KMS-11 (cell line): ENCODE measurements at regions not wholly inside any gene's neighbourhood (a gene's known extent, or its start where the extent isn't known, plus 50 kb on each side); places are given as distances from the start of the nearest gene placed in this dataset.

Experiments used
- H2AFZ ChIP-seq: fragments of 200-600 bp; sonication (generic); 2 replicates; pipeline ENCODE4 v1.6.1; 2016; ENCODE audit warnings: antibody characterized with exemption, mixed run types, low read depth
- H3K27ac ChIP-seq: fragments of 200-600 bp; sonication (generic); 2 replicates; pipeline ENCODE4 v1.6.1; 2016; ENCODE audit warnings: mild to moderate bottlenecking, mixed run types
- H3K27me3 ChIP-seq: fragments of 200-600 bp; sonication (generic); 2 replicates; pipeline ENCODE4 v1.6.1; 2017; ENCODE audit warnings: mild to moderate bottlenecking, low read depth, mixed run types, moderate library complexity; ENCODE audit not compliant: insufficient read depth
- H3K36me3 ChIP-seq: fragments of 200-600 bp; sonication (generic); 2 replicates; pipeline ENCODE4 v1.6.1; 2017; ENCODE audit warnings: mild to moderate bottlenecking, mixed run types; ENCODE audit not compliant: insufficient read depth
- H3K4me1 ChIP-seq: fragments of 200-600 bp; sonication (generic); 2 replicates; pipeline ENCODE4 v1.6.1; 2016; ENCODE audit warnings: mild to moderate bottlenecking, low read depth, mixed run types; ENCODE audit not compliant: poor library complexity, severe bottlenecking
- H3K4me2 ChIP-seq: fragments of 200-600 bp; sonication (generic); 2 replicates; pipeline ENCODE4 v1.7.0; 2016; ENCODE audit warnings: mild to moderate bottlenecking, mixed run types
- H3K4me3 ChIP-seq: fragments of 200-600 bp; sonication (generic); IDR thresholded peaks from 2 replicates; pipeline ENCODE4 v1.6.1; 2017; ENCODE audit warnings: low read depth, low read length, mixed read lengths; ENCODE audit not compliant: insufficient read depth
- H3K79me2 ChIP-seq: fragments of 200-600 bp; sonication (generic); 2 replicates; pipeline ENCODE4 v1.6.1; 2016; ENCODE audit warnings: low read depth, mixed run types; ENCODE audit not compliant: insufficient read depth
- H3K9ac ChIP-seq: fragments of 200-600 bp; sonication (generic); 2 replicates; pipeline ENCODE4 v1.6.1; 2016; ENCODE audit warnings: mild to moderate bottlenecking, mixed run types
- H4K20me1 ChIP-seq: fragments of 200-600 bp; sonication (generic); 2 replicates; pipeline ENCODE4 v1.6.1; 2016; ENCODE audit warnings: mild to moderate bottlenecking, mixed run types; ENCODE audit not compliant: insufficient read depth
- CTCF ChIP-seq: fragments of 200-600 bp; sonication (generic); conservative IDR thresholded peaks from 2 replicates; pipeline ENCODE4 v1.6.1; 2017; ENCODE audit warnings: low read depth, mild to moderate bottlenecking, antibody characterized with exemption, low read length, moderate library complexity, mixed read lengths

- no peak overlapping the region for H3K9ac ChIP-seq
- no peaks in the 10 kb centered on the region for H4K20me1 ChIP-seq
- TF ChIP-seq CTCF = no peak
- H2AFZ ChIP-seq = no peak overlapping the region
- no peaks in the 10 kb centered on the region for H3K27me3 ChIP-seq
- H3K4me3 ChIP-seq = no peak overlapping the region
- no peak overlapping the region for H3K4me2 ChIP-seq
- H3K4me1 ChIP-seq = no peaks in the 10 kb centered on the region
- H3K36me3 ChIP-seq = no peaks in the 10 kb centered on the region
- no peak overlapping the region for H3K27ac ChIP-seq
- no peaks in the 10 kb centered on the region for H3K79me2 ChIP-seq
These were observed 131.0 kb downstream of the NSG2 start for GRCh38 chr5:174176511-174176910.

- no peaks in the 10 kb centered on the region for H3K27me3 ChIP-seq
- H4K20me1 ChIP-seq = no peaks in the 10 kb centered on the region
- no peak overlapping the region for H3K9ac ChIP-seq
- H3K4me1 ChIP-seq = no peaks in the 10 kb centered on the region
- H3K4me3 ChIP-seq = no peak overlapping the region
- no peak for TF ChIP-seq CTCF
- no peaks in the 10 kb centered on the region for H3K36me3 ChIP-seq
- no peak overlapping the region for H3K4me2 ChIP-seq
- H3K79me2 ChIP-seq = no peaks in the 10 kb centered on the region
- H2AFZ ChIP-seq = no peak overlapping the region
- no peak overlapping the region for H3K27ac ChIP-seq
These were observed 132.0 kb downstream of the NSG2 start for GRCh38 chr5:174177531-174177930.

GRCh38 chr5:174177976-174178605 lies 132.6 kb downstream of the NSG2 start:
- H3K4me2 ChIP-seq = no peak overlapping the region
- H4K20me1 ChIP-seq = no peaks in the 10 kb centered on the region

GRCh38 chr5:174180639-174181038 lies 135.1 kb downstream of the NSG2 start:
- Histone ChIP-seq H4K20me1 (no peaks in the 10 kb centered on the region), H3K27ac (no peak overlapping the region), H3K9ac (no peak overlapping the region), H3K36me3 (no peaks in the 10 kb centered on the region), H3K4me1 (no peaks in the 10 kb centered on the region), H3K4me2 (no peak overlapping the region), H2AFZ (no peak overlapping the region), H3K4me3 (no peak overlapping the region), H3K27me3 (no peaks in the 10 kb centered on the region), H3K79me2 (no peaks in the 10 kb centered on the region)
- no peak for TF ChIP-seq CTCF

More at GRCh38 chr5:174177976-174178605, 132.6 kb downstream of the NSG2 start:
- H3K27ac ChIP-seq = no peak overlapping the region
- no peaks in the 10 kb centered on the region for H3K79me2 ChIP-seq
- no peak for TF ChIP-seq CTCF
- H3K27me3 ChIP-seq = no peaks in the 10 kb centered on the region
- no peaks in the 10 kb centered on the region for H3K4me1 ChIP-seq
- no peak overlapping the region for H2AFZ ChIP-seq
- H3K4me3 ChIP-seq = no peak overlapping the region
- no peak overlapping the region for H3K9ac ChIP-seq
- no peaks in the 10 kb centered on the region for H3K36me3 ChIP-seq
